NCI-H1048 (cell line): ENCODE measurements at regions not wholly inside any gene's neighbourhood (a gene's known extent, or its start where the extent isn't known, plus 50 kb on each side); places are given as distances from the start of the nearest gene placed in this dataset.
"Not testable (repeated sequence)": the region's sequence is repeated elsewhere in the genome, so short reads cannot be mapped to it uniquely, and the experiment has no call there.

Experiments
- DNase-seq: peaks from one replicate; lab custom pipeline; 2025; lab: John Stamatoyannopoulos, UW

DNA sequence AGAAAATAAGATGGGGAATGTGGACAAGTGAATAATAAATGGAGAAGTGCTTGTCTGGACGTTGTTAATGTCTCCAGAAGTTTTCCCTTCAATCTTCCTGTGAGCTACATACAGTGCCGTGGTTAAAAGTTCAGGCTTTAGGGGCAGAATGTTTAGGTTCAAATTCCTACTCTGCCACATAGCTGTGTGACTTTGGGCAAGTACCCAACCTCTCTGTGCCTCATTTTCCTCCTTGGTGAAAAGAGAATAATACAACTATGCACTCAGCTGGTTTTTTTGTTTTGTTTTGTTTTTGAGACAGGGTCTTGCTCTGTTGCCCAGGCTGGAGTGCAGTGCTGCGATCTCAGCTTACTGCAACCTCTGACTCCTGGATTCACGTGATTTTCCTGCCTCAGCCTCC lies 143.5 kb downstream of the CHIC2 start:
- no peak for DNase-seq

DNA sequence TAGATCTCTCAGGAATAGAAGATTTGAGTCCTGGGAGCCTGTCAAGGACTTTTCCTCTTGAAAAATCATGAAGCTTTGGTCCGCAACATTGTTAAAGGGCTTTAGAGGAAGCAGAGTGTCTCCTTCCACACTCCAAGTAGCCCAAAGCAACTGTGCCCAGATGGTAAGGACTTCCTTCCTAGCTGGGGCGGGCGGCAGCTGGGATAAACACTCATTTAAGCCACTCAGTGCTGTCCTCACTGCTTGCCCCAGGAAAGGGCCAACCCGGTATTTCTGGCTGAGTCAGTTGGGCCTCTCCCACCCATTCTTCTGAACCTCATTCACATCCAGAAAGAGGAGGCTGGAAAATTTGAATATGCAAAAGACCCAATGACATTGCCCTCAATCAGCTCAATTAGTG lies 144.3 kb downstream of the CHIC2 start:
- DNase-seq, result peak; percentile 19

DNA sequence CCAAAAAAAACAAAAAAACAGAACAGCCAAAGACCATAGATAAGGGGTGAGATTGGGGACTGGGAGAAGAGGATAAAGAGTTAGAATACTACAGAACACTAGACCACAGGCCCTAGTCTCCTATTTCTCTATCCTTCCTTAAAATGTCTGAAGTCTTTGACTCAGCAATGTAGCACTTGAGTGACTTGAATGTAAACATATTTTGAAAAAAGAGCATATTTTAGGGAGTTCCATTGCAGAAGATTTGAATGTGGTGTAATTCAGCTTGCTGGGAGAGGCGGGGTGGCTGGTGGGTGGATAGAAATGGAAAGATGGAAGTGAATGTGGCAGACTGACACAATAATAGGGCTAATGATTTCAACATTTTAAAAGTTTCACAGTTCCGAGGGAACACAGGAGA lies 144.9 kb downstream of the CHIC2 start:
- DNase-seq, result no peak

DNA sequence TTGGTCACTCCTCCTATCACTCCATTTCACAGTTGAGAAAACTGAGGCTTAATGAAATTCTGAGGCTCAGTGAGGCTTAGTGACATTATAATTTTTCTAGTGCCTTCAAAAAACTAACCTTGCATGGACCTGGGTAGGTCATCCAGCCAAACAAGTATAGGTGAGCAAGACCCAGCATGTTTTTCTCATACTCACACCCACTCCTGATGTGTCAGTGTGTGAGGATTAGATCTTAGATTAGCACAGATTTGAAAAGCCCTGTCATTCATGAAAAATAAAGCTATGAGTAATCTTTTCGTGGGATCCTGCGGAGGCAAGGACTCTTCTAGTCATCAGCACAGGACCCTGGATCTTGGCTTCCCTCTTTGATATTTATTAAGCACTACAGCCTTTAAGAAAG lies 146.7 kb downstream of the CHIC2 start:
- no peak for DNase-seq

DNA sequence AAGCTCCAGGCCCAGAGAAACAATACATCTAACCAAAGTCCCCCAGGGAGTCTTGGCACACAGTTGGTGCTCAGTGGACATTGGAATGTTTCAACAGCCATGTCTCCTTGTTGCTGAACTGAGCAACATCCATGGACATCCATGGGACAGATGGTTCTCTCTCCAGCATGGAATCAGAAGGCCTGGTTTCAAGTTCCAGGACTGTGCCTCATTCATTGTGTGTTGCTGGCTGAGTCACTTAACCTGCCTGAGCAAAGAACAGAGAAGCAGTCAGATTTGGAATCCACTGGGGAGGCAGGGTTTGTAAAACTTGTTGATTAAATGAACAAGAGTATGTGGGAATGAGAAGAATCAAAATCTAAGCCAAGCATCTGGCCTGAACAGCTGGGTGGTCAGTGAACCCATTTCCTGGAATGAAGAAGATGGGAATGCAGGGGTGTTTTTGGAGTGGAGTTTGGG lies 147.9 kb downstream of the CHIC2 start:
- no peak for DNase-seq

DNA sequence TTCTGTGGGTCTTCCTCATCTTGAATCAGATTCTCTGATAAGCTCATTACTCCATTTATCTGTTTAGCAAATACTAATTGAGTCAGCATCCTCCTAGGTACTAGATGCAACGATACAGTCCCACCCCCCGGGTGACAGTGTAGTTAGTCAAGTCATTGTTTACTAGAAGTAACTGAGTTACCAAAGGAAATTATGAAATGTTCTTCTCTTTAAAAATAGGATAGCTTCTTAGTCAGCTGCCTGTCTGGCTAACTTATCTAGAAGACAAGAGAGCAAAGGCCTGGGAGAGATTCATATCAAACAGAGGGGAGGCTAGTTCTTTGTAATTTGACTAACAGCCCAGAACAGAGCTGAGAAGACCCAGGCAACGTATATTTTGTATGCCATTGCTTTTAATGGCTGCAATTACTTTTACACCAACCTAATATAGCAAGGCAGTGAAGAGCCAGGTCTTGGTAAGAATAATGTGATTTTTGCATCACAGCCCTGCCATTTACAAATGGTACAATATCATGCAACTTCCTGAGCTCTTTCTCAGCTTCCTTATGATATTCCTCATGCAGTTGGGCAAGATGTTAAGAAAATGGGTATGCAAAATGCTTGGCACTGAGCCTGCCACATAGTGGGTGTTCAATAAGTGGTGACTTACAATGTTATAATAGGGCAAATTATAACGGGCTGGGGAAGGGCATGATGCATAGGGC lies 149.9 kb downstream of the CHIC2 start:
- no peak for DNase-seq

DNA sequence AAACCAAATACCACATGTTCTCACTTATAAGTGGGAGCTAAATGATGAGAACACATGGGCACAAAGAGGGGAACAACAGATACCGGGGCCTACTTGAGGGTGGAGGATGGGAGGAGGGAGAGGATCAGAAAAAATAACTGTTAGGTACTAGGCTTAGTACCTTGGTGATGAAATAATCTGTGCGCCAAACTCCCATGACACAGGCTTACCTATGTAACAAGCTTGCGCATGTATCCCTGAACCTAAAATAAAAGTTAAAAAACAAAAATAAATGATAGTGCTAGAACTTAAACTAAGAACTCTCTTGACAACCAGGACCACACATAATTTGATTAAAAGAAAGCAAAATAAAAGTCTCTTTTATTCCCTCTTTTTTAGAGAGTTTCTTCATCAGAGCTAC lies 150.6 kb downstream of the CHIC2 start:
- DNase-seq, result no peak

DNA sequence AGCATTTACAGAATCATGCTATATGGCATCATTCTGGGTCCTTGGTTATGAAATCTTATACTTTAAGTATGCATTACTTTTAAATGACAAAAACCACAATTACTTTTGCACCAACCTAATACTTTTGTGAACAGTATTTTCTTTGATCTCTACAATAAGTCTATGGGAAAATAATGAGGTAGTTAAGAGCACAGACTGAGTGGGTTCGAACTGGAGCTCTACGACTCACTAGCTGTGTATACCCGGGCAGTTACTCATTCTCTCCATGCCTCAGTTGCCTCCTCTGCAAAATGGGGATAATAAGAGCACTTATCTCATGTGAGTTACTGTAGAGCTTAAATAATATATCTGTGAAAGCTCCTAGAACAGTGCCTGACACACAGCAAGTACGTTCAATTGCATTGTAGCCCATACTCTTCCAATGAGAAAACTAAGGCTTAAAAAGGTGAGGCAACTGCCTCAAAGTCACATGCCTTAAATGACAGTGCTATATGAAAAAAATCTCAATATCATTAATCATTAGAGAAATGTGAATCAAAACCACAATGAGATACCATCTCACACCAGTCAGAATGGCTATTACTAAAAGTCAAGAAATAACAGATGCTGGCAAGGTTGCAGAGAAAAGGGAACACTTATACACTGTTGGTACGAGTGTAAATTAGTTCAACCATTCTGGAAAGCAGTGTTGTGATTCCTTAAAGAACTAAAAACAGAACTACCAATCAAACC lies 151.5 kb downstream of the CHIC2 start:
- DNase-seq, result no peak

DNA sequence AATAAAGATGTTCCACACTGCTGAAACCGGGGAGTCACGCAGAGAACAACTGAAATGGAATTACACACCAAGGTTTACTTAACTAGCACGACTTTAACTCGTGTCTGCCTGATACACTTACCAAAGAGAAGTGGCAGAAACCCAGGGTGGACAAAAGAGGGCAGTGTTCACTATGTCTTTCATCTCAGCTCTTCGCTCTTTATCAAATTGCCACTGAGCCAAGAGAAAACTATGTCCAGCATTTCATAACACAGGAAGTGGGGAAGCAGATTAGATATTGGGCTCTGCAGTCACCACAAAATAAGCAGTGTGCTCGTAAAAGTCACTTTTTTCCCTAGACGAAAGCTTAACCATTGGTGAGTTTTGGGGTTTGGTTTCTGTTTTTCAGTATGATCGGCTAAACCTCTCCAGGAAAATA lies 155.7 kb downstream of the CHIC2 start:
- DNase-seq, result peak; percentile 61

DNA sequence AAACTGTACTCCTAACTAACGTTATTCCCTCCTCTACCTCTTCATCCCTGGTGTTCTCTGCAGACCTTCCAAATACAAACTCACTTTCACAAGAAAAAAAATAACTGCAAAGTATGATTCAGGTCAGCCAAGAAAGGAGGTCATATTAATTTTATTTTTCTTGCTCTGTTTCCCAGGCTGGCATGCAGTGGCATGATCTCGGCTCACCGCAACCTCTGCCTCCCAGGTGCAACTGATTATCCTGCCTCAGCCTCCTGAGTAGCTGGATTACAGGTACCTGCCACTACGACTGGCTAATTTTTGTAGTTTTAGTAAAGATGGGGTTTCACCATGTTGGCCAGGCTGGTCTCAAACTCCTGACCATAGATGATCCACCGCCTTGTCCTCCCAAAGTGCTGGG lies 156.6 kb downstream of the CHIC2 start:
- DNase-seq, result no peak

DNA sequence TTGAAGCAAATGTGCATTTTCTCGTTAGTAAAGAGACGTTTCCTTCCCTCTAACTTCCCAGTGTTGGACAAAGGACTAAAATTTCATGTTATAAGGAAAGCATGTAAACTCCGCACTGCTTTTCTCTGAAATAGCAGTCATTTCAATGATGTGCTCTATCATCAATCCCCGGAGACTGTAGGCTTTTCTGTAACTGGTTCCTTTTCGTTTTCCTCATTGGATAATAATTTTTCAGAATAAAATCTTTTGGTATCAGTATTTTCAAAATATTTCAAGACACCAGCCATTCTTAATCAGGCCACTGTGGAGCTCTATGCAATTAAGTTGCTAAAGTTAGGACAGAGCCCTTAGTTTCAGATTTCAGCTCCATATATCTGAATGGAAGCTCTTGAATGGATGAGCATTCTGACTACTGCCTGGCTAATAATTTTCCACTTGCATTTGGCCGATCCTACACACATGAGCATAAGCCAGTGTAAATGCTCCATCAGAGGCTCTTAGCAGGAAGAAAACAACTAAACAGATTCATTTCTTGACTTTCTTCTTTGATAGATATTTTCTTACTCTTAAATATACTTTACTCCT lies 157.7 kb downstream of the CHIC2 start:
- no peak for DNase-seq

DNA sequence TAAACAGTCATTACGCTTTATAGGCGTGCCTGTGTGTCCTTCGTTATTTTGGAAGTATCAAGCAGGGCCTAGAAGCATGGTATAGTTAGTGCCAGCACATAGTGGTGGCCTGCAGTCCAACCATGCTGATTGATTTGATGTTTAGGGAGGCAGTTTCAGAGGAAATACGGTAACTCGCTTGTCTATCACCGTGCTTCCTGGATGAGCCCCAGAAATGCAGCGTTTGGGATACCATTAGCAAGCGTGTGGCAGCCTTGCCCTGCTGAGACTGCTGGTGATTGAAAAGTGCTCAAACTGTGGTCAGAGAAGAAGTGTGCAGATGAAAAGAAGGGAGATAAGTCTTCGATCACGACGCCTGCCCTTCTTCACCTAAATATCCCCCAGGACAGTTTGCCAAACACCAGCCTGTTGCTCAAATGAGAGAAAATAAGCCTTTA lies 158.4 kb downstream of the CHIC2 start:
- DNase-seq, result no peak

DNA sequence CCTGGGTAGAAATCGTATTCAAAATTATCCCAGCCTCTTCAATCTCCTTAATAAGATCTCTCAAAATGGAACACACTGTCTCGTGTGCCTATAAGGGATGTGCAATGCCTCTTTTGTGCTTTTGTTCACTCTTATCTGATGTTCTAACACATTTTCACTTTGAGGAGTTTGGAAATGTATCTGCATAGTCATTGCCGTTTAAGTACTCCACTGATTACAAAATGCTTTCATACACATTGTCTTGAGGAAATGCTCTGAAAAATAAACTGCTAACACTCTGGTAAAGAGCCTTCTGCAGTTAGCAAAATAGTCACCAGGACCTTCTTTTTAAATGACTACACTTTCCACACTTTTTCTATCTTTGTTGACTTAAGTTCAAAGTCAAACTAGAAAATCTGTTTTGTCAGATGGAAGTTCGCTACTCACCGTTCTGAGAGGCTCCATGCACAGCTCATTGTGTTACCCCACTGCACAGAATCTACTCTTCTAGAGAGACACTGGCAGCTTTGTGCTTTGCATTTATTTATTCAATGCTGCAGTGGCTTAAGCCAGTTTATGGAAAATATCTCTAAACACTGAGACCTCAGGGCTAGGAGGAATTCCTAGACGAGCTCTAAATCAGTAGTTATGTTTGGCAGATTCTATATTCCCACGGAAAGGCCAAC lies 159.0 kb downstream of the CHIC2 start:
- DNase-seq, result no peak

DNA sequence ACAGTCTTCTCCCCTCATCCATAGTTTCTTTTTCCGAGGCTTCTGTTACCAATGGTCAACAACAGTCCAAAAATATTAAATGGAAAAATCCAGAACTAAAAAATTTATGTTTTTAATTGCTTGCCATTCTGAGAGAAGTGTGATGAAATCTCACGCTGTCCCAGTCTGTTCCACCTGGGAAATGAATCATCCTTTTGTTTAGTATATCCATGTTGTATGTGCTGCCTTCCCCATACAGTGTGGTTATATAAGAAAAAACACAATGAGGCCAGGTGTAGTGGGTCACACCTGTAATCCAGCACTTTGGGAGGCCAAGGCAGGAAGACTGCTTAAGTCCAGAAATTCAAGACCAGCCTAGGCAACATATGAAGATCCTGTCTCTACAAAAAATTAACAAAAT lies 161.6 kb downstream of the CHIC2 start:
- DNase-seq, result no peak

DNA sequence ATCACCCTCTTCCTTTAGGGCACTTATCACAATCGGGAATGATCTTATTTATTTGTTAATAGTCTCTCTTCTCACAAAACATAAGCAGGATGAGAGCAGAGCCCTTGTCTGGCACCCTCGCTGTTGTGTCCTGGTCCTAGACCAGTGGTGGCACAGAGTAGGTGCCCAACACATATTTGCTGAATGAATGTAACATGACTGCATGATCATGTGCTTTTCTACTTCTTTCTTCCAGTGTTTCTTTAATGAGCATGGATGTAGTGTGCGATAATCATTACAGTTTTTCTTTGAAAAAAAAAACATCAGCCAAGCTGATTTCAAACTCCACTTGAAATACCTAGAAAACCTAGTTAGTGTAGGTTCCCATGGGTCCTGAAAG lies 164.1 kb downstream of the CHIC2 start:
- no peak for DNase-seq

DNA sequence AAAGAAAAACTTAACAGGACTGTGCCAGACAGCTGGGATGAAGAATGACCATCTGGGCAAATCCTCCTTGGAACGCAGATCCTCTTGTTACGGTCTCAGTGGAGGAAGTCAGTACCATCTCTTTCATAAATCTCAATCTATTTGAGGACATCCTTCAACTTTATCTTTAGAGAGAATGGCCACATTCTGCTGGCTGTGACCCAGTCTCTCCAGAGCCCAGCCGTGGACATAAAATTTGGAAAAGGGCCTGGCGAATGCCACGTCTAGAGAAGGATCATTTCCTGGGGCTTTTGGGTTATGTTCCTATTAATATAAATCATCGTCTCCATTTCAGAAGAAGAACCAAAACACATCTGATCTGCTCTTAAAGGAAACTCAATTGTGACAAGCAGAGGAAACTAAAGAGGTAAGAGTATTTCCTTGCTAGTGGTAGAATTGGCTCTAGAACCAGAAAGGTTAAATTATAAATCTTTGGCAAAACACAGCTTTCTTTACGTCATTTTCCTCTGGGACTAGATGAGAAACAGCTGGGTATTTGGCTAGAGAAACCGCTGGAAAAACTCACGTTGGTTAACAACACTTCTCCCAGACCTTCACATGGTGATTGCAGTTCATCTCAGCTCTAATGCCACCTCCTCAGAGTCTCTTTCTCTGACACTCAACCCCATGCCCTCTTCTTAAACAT lies 164.7 kb downstream of the CHIC2 start:
- DNase-seq, result no peak

DNA sequence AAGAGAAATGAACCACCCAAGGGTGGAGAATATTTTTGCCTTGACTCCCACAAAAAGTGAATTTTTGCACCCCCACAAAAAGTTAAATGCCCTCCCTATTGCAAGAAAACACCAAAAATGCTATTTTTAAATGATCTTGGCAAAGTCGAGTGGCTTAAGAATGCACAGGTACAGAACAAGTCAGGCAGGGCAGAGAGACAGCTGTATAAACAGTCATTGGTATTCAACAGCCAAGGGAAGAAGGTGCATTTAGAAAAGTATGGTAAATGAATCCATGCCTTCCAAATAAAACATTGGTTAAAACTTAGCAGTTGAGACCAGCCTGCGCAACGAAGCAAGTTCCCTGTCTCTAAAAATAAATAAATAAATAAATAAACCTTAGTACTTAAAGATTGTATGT lies 169.3 kb downstream of the CHIC2 start:
- DNase-seq, result no peak

DNA sequence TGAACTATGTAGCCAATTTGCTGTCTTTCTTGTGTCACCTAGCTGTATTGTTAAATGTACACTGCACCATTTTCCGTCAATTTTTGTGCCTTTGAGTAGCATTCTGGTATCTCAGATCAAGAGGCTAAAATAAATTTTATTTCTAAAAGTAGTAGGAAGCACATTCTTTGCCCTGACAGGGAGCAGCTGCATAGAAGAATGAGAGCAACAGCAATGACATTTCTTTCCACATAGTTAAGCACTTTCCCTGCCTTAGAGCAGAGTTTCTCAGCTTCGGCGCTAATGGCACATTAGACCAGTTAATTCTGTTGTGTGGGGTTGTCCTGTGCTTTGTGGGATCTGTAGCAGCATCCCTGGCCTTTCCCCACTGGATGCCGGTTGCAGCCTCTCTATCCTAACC lies 173.9 kb downstream of the CHIC2 start:
- DNase-seq, result no peak

DNA sequence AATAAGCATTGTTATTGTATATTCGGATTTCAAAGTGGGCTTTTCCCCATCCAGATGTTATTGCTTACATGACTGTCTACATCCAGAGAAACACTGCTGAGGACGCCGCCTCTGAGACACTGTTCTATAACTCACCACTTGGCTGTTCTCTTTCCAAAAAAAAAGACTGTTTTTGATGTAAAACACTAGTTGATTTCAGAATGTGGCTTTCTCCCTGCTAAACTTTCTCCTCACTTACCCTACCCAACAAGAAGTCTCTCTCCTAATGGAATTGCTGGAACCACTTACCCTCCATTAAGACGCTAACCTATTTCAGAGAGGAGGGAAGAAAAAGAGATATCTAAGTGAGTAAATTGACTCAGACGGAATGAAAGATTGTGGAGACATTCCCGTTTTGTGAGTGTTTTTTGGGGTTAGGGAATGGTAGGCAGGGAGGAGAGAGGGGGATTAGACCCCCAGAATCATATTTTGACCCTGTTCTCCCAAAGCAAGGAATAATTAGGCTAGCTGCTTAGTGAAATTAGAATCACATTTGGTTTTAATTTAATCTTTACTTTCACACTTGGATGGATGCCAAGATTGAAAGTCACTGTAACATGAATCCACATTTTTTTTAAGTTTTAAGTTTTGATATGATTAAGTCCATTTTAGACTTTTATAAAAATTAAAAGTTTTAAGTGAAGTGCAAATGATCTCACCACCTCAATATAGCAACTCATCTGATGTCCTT lies 174.9 kb downstream of the CHIC2 start:
- DNase-seq, result no peak

DNA sequence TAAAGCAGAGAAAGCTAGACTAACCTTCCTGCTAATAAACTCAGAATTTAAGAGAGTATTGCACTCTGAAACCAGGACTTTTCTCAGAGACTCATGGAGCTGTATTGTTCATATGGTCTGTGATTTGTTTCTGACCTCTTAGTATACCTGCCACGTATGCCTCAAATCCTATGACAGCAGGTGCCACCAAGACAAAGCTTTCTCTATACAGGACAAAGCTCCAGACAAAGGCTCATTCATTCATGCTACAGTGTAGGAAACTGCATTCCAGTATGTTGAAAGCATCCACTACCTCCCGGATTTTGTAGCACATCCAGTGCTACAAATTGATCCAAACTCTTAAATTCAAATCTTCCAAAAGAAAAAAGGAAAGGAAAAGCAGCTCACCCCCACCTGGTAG lies 178.3 kb downstream of the CHIC2 start:
- DNase-seq, result no peak

DNA sequence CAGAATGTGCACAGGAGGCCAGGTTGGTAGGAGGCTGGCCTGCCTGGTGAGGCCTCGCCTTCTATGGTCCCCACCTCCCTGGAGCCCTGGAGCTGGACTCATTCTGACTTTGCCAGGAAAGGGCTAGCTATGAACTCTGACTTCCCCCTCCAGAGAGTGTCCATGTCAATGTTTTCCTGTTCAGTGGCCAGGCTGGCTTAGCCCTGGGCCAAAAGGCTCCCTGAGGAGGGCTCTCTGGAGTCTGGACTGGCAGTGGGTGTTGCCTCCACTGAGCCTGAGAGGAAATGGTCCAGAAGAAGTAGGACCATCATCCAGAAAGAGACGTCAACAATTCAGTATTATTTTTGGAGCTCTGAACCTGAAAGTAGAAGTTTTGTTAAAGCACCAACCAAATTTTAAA lies 178.7 kb downstream of the CHIC2 start:
- no peak for DNase-seq

DNA sequence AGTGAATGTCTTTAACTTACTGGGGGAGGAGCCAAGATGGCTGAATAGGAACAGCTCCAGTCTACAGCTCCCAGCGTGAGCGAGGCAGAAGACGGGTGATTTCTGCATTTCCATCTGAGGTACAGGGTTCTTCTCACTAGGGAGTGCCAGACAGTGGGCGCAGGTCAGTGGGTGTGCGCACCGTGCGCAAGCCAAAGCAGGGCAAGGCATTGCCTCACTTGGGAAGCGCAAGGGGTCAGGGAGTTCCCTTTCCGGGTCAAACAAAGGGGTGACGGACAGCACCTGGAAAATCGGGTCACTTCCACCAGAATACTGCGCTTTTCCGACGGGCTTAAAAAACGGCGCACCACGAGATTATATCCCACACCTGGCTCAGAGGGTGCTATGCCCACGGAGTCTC lies 187.3 kb downstream of the CHIC2 start:
- DNase-seq, result not testable (repeated sequence)
